RPMI8226 (cell line): ENCODE measurements at regions not wholly inside any gene's neighbourhood (a gene's known extent, or its start where the extent isn't known, plus 50 kb on each side); places are given as distances from the start of the nearest gene placed in this dataset.
A peak's percentile ranks its signal among the peaks of the same experiment; 100 is the strongest.

Experiments
- DNase-seq: peaks from one replicate; pipeline ENCODE4 v3.0.0-alpha.2; 2015

GRCh38 chr22:48893288-48894063, 934.2 kb downstream of the BRD1 start:
- DNase-seq = no peak

- DNase-seq = no peak
Observed at GRCh38 chr22:48892578-48893287, 934.9 kb downstream of the BRD1 start.

GRCh38 chr22:48891688-48892577, 935.7 kb downstream of the BRD1 start:
- DNase-seq = peak; percentile 49

GRCh38 chr22:48890693-48891554, 936.7 kb downstream of the BRD1 start:
- DNase-seq = no peak

GRCh38 chr22:48889887-48890692, 937.6 kb downstream of the BRD1 start:
- DNase-seq = no peak

- DNase-seq = no peak
Observed at GRCh38 chr22:48889209-48889830, 938.4 kb downstream of the BRD1 start.

GRCh38 chr22:48888466-48889208, 939.0 kb downstream of the BRD1 start:
- no peak for DNase-seq

- no peak for DNase-seq
Observed at GRCh38 chr22:48887394-48888332, 940.0 kb downstream of the BRD1 start.

GRCh38 chr22:48886604-48887393, 940.9 kb downstream of the BRD1 start:
- DNase-seq = no peak

GRCh38 chr22:48885919-48886305, 941.8 kb downstream of the BRD1 start:
- DNase-seq = peak; percentile 71

GRCh38 chr22:48885271-48885918, 942.3 kb downstream of the BRD1 start:
- no peak for DNase-seq

GRCh38 chr22:48884786-48885185, 942.9 kb downstream of the BRD1 start:
- no peak for DNase-seq

GRCh38 chr22:48884324-48884723, 943.3 kb downstream of the BRD1 start:
- no peak for DNase-seq

GRCh38 chr22:48883211-48883960, 944.3 kb downstream of the BRD1 start:
- no peak for DNase-seq

- no peak for DNase-seq
Observed at GRCh38 chr22:48882636-48883200, 945.0 kb downstream of the BRD1 start.

- no peak for DNase-seq
Observed at GRCh38 chr22:48881326-48881980, 946.2 kb downstream of the BRD1 start.
